ENCODE measurements at regions not wholly inside any gene's neighbourhood (a gene's known extent, or its start where the extent isn't known, plus 50 kb on each side); places are given as distances from the start of the nearest gene placed in this dataset.

- peak; percentile 66 for DNase-seq
These were observed 150.2 kb upstream of the GSE1 start for GRCh38 chr16:85462714-85463611.

GRCh38 chr16:85463672-85464382 lies 149.3 kb upstream of the GSE1 start:
- peak; percentile 65 for DNase-seq

- DNase-seq, result peak; percentile 60
These were observed 148.5 kb upstream of the GSE1 start for GRCh38 chr16:85464383-85465305.

- DNase-seq, result peak; percentile 62
These were observed 147.5 kb upstream of the GSE1 start for GRCh38 chr16:85465328-85466303.

- DNase-seq, result no peak
These were observed 146.8 kb upstream of the GSE1 start for GRCh38 chr16:85466304-85466700.

GRCh38 chr16:85466989-85467388 lies 146.1 kb upstream of the GSE1 start:
- DNase-seq, result no peak

- DNase-seq, result no peak
These were observed 143.1 kb upstream of the GSE1 start for GRCh38 chr16:85469929-85470590.

- DNase-seq, result no peak
These were observed 142.2 kb upstream of the GSE1 start for GRCh38 chr16:85470873-85471272.

GRCh38 chr16:85471469-85472431 lies 141.4 kb upstream of the GSE1 start:
- DNase-seq, result peak; percentile 48

GRCh38 chr16:85472514-85472913 lies 140.6 kb upstream of the GSE1 start:
- DNase-seq, result no peak

GRCh38 chr16:85473323-85473722 lies 139.8 kb upstream of the GSE1 start:
- no peak for DNase-seq

GRCh38 chr16:85473909-85474620 lies 139.1 kb upstream of the GSE1 start:
- DNase-seq, result peak; percentile 85

GRCh38 chr16:85474621-85475217 lies 138.4 kb upstream of the GSE1 start:
- DNase-seq, result no peak

GRCh38 chr16:85475233-85475632 lies 137.9 kb upstream of the GSE1 start:
- DNase-seq, result peak; percentile 24

- DNase-seq, result no peak
These were observed 137.3 kb upstream of the GSE1 start for GRCh38 chr16:85475691-85476300.

GRCh38 chr16:85476389-85476788 lies 136.7 kb upstream of the GSE1 start:
- no peak for DNase-seq

GRCh38 chr16:85477801-85478363 lies 135.2 kb upstream of the GSE1 start:
- no peak for DNase-seq
